GM21825 (cell line): ENCODE measurements at regions not wholly inside any gene's neighbourhood (a gene's known extent, or its start where the extent isn't known, plus 50 kb on each side); places are given as distances from the start of the nearest gene placed in this dataset.

ENCODE experiments used
- ATAC-seq: cut with Tn5 transposase; IDR thresholded peaks from one replicate; pipeline ENCODE4 v1.9.1; 2021; ENCODE audit warnings: mild to moderate bottlenecking, moderate library complexity; ENCODE audit not compliant: unreplicated experiment

DNA sequence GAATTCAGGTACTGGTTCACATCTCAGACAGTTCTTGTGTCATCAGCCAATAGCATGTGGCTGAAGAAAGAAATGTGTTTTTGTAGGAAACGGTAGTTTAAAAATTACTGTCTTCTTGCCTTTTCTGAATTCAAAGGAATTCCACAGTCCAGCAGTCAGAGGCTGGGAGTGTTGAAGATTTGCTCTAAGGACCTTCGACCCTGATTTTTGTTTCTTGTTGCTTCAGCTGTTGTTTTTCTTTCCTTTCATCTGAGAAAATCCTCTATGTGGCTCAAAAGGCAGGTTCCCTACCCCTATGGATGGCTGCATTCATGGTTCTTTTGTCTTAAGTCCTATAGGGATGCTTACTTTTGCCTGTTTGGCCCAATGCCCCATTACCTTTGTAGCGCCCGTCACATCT, 304.9 kb downstream of the TMEM167A start:
- ATAC-seq: no peak

DNA sequence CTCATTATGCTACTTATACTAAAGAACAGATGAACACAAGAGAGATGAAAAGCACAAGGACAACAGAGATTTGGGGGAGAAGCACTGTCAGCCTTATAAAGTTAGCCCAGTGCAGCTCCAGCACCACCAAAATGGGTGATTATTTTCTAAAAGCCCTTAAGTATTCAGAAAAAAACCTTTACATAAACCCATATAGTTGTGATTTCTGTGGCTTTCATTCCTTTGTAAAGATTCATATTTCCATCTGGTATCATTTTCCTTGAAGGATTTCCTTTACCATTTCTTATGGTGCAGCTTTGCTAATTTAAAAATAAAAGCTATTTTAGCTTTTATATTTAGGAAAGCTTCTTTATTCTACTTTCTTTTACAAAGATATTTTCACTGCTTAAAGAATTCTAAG, 311.0 kb downstream of the TMEM167A start:
- no peak for ATAC-seq

DNA sequence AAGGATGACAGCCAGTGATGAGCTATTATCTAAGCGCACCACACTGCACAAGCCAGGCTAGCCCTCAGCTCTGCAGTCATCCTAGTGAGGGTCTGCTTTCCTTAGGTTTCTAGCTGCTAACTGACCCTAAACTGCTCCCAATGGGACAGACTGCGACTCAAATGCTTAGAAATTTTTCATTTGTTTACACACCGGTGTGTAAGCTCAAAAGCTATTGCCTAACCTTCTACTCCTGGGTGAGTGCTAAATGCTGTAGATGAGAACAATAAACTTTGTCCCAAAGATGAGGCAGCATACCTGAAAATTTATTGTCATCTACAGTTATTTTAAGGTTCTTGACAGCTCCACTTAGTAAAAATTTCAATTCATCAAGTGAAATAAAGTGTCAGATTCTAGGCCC, 311.4 kb downstream of the TMEM167A start:
- ATAC-seq: no peak

DNA sequence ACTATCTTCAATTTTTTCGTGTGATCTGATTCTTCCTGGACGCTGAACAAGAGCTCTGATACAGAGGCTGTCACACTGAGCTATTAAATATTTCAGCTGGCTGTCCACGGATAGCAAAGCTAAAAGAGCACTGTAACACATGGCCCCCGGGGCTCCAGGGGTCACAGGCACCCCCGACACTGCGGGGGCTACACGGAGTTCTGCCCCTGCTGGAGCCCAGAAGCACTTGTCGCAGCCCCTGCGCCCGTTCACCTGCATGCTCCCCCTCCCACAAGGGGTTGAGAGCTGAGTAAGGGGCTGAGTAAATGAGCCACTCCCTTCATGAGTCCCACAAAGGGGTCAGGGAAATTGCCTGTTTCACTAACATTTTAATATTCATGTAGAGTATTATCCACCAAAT, 316.3 kb downstream of the TMEM167A start:
- ATAC-seq: no peak

DNA sequence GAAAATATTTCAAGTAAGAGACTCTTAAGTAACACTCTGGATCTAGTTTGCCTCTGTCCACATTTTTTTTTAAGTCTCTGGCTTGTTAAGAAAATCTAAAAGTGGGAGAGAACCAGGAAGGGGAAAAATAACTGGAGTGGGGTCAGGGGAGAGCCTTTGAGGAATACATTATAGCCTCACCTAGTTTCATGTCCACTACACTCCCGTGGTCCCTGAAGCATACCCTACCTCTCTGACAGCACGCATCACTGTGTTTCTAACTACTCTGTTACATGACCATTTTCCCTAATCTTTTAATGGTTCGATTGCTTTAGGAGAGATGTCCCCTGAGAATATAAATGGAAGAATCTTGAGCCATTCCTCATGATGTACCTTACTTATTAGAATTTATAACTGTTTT, 318.3 kb downstream of the TMEM167A start:
- ATAC-seq: no peak

DNA sequence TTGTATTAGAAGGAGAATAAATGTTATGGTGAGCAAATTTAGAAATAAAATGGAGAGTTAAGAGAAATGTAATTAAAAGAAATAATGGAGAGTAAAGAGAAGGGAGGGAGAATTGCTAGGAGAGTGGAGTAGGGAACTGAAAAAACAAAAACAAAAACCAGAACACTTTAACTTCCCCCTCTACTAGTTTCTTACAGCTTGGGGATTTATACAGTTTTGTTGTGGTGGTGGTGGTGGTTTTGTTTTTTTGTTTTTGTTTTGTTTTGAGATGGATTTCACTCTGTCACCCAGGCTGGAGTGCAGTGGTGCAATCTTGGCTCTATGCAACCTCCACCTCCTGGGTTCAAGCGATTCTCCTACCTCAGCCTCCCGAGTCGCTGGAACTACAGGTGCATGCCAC, 322.4 kb downstream of the TMEM167A start:
- ATAC-seq: peak; percentile 86

DNA sequence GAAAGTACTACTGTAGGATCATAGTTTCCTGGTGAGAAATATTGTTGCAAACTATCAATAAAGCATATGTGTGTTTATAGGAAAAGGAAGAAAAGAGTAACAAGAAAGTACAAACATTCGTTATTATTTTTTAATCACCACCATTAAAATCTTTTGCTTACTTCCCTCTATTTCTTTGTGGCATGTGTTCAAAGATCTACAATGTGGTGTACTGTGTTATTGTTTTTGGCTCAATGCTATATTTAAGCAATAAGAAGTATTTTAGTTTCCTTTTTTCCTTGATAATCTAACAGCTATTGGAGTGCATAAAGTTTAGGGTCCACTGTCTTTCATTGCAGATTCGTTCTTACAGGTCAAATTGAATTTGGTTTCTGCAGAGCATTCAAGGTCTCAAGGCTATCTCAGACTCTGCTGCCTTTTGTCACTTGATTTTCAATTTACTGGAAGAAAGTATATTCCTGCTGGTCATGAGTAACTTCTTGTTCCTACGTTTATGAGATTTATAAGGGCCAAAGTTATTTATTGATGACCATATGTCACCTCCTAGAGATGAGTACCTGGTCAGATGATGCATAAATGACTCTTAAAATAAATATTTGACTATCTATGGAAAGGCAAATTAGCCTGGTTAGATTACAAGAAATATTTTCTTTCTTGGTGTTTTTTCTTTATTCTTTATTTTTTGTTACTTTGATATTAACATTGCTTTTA, 323.0 kb downstream of the TMEM167A start:
- ATAC-seq: no peak

DNA sequence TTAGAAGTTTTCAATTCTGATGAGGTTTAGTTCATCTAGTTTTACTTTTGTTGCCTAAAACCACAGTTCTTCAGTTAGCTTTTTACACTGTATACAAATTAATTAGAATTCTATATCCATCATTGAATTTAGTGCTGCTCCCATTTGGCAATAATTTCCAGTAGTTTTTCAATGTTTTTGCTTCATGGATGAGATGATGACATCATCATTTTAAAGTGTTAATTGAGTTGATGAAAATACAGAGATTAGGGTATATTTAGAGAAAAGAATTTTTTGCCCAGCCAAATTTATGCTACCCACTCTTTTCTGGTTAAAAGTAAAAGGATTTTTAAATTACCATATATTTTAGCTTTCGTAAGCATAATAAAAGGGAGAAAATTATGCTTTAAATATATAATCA, 323.8 kb downstream of the TMEM167A start:
- ATAC-seq: no peak

DNA sequence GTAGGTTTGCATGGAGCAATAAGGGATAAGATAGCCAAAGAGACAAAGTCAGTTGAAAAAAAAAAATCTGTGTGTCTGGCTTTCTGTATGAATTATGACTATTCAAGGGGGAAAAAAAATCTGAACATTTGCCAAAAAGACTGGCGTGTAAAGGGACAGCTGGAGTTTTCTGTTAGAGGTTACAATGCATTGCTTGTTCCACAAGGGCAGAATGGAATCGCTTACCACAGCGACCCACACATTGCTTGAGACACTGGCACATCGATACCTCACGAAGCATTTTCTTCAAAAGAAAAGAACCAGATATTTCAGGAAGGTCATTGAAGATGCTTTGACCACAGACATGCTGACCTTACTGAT, 327.8 kb downstream of the TMEM167A start:
- peak; percentile 46 for ATAC-seq

DNA sequence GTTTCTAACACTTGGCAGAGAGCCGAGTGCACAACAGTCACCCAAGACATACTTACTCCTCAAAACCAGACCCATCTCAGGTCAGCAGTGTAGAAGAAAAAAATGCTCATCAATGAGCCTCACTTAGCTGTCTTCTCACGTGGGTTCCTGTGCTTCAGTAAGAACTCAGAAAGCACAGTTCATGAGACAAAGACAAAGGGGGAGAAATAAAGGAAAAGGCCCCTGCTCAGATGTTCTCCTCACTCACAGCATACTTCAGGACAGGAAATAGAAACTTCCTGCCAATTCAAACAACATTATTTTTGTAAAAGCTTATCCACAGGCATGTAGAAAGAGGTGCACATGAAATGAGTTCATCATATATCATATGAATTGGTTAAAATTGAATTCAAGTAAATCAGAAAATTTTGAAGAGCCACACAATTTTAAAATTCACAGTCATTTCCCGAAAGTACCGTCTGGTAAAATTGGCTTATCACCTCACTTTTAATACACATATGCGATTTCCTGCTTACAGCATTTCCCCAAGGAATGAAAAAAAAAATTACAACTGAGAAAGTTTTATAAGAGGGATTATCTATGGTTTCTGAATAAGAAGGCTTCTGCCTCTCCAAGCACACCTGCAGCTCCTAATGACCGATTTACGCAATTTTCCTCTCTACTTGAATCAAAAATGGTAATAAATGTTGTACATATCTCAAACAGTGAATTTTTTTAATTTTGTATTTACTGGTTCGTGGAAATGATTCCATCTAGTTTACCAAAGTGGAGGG, 328.3 kb downstream of the TMEM167A start:
- no peak for ATAC-seq

DNA sequence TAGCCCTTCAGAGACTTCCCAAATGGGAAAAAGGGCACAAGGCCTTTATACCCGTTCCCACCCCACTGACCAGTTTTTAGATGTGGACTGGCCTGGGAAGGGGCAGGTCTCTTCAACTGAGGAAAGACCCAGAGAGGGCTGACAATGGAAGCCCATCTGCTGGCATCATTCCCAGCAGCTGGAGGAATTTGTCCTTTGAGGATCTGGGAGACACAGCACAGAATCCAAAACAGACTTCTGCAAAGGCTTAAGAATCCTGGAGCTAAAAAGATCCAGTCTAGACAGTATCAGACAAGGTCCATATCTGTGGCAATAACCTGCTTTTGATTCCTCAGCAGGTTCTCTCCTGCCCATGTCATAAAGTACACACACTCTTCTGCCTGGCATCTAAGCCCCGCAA, 329.2 kb downstream of the TMEM167A start:
- ATAC-seq: no peak

DNA sequence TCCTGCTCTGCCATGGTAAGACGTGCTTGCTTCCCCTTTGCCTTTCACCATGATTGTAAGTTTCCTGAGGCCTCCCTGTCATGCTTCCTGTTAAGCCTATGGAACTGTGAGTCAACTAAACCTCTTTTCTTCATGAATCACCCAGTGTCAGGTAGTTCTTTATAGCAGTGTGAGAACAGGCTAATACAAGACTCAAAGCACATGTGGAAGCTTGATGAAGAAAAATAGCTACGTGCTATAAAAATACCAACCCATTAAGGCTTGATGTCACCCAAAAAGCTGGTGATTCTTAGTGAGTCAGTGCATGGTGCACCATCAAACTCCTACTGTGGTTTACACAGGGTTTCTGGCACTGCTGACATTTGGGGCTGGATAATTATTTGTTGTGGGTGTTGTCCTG, 332.2 kb downstream of the TMEM167A start:
- ATAC-seq: no peak

DNA sequence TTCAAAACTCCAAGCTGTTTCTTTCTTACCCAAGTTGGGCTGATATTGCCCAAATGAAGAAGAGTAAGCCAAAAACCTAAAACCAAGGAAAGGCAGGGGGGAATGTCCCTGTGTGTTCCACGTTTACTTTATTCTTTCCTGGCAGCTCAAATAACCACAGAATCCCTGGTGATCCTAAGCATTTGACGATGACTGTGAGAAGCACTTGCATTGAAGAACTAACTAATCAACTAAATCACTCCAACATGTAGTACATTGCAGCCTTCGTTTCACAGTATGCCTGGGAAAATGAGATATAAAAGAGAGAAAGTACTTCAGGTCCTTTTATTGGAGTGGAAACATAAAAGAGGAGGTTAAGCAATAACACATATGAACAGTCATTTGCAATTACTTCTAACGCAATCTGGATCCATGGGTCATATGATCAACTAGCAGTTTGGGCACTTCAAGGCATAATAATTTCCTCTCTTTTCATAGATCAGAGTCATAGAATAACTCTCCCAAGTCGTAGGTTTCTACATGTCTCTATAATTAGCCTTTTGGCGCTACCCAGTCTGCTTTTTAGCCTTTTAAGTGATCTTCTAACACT, 338.4 kb downstream of the TMEM167A start:
- ATAC-seq: no peak

DNA sequence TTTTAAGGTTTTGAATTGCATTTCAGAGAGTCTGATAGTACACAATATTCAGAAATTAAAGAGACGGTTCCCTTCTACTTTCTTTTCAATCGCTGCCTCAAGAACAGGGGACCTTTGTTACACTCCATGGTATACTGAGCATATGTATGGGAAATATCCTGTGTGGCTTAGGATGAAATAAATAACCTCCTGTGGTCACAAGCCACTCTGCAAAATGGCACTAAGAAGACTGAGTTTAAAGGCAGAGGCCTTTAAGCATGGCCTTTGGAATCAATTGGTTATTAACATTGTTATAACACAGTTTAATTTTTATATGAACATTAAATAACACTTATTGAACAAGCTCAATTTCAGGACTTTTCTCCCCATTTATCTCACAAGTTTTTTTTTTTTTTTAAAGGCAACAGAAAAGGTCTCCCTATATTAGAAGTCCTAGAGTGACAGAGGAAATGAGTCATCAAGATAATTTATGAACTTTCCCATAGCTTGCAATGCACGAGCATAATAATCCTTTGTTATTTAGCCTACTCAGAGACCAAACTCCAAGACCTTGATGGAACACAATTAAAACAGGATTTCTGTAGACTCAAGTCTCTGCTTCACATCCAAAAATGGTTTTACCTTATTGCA, 341.9 kb downstream of the TMEM167A start:
- no peak for ATAC-seq

DNA sequence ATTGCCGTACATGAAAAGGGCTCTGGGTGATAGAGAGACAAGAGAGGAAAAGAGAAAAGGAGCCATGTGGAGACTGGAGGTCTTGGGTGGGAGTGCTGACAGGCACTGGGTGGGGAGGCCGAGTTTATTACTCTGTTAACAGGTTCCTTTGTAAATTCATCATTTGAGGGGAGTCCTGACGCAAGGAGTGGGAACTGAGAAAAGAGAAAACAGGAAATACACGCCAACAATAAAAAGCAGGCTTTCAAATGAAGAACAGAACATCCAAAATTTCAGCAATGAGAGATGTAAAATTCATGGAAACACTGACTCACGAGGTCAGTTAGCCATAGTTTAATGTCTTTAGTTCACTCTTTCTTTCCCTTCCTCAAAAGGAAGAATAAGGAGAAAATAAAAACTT, 342.8 kb downstream of the TMEM167A start:
- no peak for ATAC-seq

DNA sequence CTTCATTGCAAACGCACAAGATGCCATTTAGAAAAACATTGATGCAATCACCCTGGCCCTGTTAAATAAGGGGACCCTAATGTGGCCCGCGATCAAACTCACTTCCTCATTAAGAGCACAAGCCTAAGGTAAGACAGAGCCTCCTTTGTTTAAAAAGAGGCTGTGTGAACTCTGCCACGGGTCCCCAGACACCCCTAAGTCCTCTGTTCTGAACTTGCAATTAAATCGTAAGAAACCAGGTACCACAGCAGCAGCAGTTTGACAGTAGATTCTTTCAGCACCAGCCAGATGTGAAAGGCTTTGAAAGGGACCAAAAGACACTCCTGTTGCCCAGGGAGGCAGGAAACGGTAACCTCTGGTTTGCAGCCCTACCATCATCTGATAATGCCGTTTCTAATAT, 346.3 kb downstream of the TMEM167A start:
- ATAC-seq: no peak

DNA sequence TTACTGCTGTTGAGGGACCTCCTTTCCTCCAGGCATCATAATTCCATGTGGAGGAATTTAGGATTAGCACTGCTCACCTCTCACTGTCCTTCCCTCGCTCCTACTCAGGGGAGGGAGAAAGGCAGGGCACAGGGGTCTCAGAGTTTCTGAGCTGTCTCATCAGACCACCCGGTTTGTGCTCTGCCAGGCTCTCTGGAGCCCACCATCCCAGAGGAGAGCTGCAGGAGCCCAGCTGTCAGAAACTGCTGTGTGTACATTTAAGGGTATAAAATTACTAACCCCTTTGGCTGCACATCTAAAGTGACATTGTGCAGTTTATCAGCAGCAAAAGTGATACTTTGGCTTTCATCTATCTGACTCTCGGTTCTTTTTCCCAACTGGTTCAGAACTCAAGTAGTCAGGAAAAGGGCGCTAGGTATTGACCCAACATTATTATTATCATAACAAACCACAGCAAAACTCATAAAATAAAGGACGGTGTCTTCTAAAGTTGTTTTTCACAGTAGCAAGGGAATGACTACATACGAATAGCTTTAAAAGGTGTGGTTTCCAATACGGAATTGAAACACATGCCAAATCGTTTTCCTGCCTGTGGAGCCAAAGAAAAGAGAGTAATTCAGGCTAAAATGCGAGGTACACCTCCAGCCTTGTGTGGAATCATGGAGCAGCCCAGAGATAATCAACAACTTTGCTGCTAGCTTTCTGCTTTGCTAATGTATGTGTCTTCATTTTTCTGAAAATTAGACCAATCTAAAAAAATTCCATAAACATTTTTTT, 348.1 kb downstream of the TMEM167A start:
- ATAC-seq: no peak

DNA sequence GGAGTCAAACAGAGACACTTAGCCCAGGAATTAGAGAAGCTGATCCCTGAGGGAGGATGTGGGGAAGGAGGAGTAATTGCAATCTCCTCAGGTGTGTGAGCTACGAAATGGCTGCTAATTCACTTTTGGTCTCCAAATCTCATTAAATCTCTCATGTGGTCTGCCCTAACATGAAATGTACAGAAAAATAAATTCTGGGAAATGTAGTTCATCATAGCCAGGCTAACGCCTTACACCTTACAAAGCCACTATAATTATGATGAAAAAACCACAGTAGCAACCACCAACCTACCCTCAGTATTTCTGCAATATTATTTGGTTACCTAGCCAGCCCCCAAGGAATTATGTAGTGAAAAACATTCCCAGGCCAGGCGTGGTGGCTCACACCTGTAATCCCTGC, 354.0 kb downstream of the TMEM167A start:
- no peak for ATAC-seq

DNA sequence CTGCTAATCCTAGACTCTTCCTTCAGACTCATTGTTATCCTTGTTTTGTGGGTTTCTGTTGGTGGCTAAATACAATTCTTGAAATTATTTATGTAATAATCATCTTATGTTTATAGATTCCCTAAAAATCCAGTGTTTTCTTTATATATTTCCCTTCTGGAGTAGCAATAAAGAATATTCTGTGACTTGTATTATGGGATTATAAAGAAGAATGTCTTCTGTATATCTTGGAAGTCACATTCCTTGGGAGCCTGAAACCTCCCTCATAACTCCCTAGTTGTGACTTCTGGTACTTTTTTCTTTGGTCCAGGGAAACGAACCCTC, 356.1 kb downstream of the TMEM167A start:
- ATAC-seq: no peak

DNA sequence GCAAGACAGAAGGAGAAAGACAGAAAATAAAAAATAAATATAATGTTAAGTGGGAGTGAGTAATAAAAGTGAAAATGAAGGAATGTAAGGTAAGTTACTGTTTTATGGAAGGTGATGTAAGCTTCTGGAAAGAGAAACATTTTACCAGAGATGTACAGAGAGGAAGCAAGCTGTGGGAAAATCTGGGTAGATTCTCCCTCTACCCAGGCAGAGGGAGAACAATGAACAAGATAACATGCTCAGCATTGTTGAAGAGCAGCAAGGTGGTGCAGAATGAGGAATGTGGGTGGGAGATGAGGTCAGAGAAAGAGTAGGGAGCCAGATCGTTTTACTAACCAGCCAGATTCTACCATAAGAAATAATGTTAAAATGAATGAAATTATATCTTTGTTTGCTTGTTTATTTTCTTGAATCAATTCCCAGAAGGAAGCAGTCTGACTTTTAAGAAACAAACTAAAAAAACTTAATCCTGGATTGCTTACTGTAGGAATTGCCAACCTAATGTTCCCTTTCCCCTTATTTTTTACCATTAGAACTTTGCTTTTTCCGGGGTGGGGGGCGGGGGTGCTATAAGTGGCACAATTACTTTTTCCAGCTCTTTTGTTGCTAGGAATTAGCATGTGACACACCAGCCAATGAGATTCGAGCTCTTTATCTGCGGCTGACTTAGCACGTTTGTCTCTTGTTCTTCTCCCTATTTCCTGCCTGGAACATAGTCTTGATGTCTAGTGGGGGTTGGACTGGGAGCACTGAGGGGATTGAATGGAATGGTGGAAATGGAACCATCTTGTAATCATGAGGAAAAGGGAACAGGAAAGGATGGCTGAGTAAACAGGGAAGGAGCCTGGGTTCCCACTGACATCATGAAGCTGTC, 356.7 kb downstream of the TMEM167A start:
- ATAC-seq: no peak
